Activated CD8-positive, alpha-beta T cell treated with anti-CD3 and anti-CD28 coated beads, Interleukin-2, amount 10 ng/mL, durations not matched to agents 7 days and 5 days (primary cell): ENCODE measurements at regions not wholly inside any gene's neighbourhood (a gene's known extent, or its start where the extent isn't known, plus 50 kb on each side); places are given as distances from the start of the nearest gene placed in this dataset.

Experiments used
- ATAC-seq: fragments of 150-1000 bp; cut with Tn5 transposase; one replicate; pipeline ENCODE4 v1.10.0; 2021; ENCODE audit warnings: moderate library complexity
- CTCF ChIA-PET: fragments of 350-600 bp; sonication (Branson Sonifier 250); formaldehyde crosslinking; loops from one replicate; lab custom pipeline; 2021; ENCODE audit warnings: antibody characterized with exemption; lab: Charles Lee
- POLR2A ChIA-PET: fragments of 350-600 bp; sonication (Branson Sonifier 250); formaldehyde crosslinking; loops from one replicate; lab custom pipeline; 2021; ENCODE audit warnings: antibody characterized with exemption; lab: Charles Lee
- DNase-seq: peaks from one replicate; pipeline ENCODE4 v3.0.0-alpha.2; 2020
- H3K27ac Mint-ChIP-seq: one replicate; pipeline ENCODE4 v1.8.0; 2021; ENCODE audit warnings: mild to moderate bottlenecking, mixed read lengths
- H3K27me3 Mint-ChIP-seq: one replicate; pipeline ENCODE4 v1.8.0; 2021; ENCODE audit warnings: low read depth, mixed read lengths
- H3K36me3 Mint-ChIP-seq: one replicate; pipeline ENCODE4 v1.8.0; 2021; ENCODE audit warnings: low read depth, mixed read lengths
- H3K4me1 Mint-ChIP-seq: one replicate; pipeline ENCODE4 v1.8.0; 2021; ENCODE audit warnings: low read depth, mixed read lengths
- H3K4me3 Mint-ChIP-seq: one replicate; pipeline ENCODE4 v1.8.0; 2021; ENCODE audit warnings: mild to moderate bottlenecking, mixed read lengths
- H3K9me3 Mint-ChIP-seq: one replicate; pipeline ENCODE4 v1.8.0; 2022; ENCODE audit warnings: mixed read lengths; ENCODE audit not compliant: insufficient read depth

- ChIA-PET CTCF (no interaction called here), POLR2A (no interaction called here)
- Mint-ChIP-seq H3K27me3 (no peaks in the 10 kb centered on the region), H3K4me1 (no peaks in the 10 kb centered on the region), H3K36me3 (no peaks in the 10 kb centered on the region), H3K4me3 (no peak overlapping the region), H3K9me3 (no peaks in the 10 kb centered on the region), H3K27ac (no peak overlapping the region)
- no peak for DNase-seq
- ATAC-seq: no peak
These were observed 224.4 kb downstream of the C12orf75 start for GRCh38 chr12:105554856-105555255.

GRCh38 chr12:105555556-105556295 is 225.2 kb downstream of the C12orf75 start:
- ATAC-seq (no peak), DNase-seq (no peak)
- no peak overlapping the region for H3K4me3 Mint-ChIP-seq
- no peaks in the 10 kb centered on the region for H3K36me3 Mint-ChIP-seq
- H3K4me1 Mint-ChIP-seq: no peaks in the 10 kb centered on the region
- POLR2A ChIA-PET: no interaction called here
- no peak overlapping the region for H3K27ac Mint-ChIP-seq
- H3K9me3 Mint-ChIP-seq: no peaks in the 10 kb centered on the region
- CTCF ChIA-PET: no interaction called here
- no peaks in the 10 kb centered on the region for H3K27me3 Mint-ChIP-seq

GRCh38 chr12:105559310-105559709 is 228.8 kb downstream of the C12orf75 start:
- POLR2A ChIA-PET: no interaction called here
- H3K4me3 Mint-ChIP-seq: no peak overlapping the region
- no peak for ATAC-seq

GRCh38 chr12:105561546-105562198 is 231.2 kb downstream of the C12orf75 start:
- H3K4me3 Mint-ChIP-seq: no peak overlapping the region
- H3K9me3 Mint-ChIP-seq: no peaks in the 10 kb centered on the region
- ATAC-seq (no peak), DNase-seq (no peak)
- H3K27ac Mint-ChIP-seq: no peak overlapping the region
- POLR2A ChIA-PET: no interaction called here
- H3K36me3 Mint-ChIP-seq: no peaks in the 10 kb centered on the region
- H3K27me3 Mint-ChIP-seq: peaks cover 3% of the 10 kb centered on the region
- H3K4me1 Mint-ChIP-seq: no peaks in the 10 kb centered on the region
- CTCF ChIA-PET: no interaction called here

More at GRCh38 chr12:105559310-105559709, 228.8 kb downstream of the C12orf75 start:
- no peak for DNase-seq
- H3K4me1 Mint-ChIP-seq: no peaks in the 10 kb centered on the region
- H3K27me3 Mint-ChIP-seq: no peaks in the 10 kb centered on the region
- H3K27ac Mint-ChIP-seq: no peak overlapping the region
- CTCF ChIA-PET: no interaction called here
- H3K9me3 Mint-ChIP-seq: no peaks in the 10 kb centered on the region
- no peaks in the 10 kb centered on the region for H3K36me3 Mint-ChIP-seq

- H3K27ac Mint-ChIP-seq: no peak overlapping the region
- H3K4me1 Mint-ChIP-seq: no peaks in the 10 kb centered on the region
- H3K9me3 Mint-ChIP-seq: no peaks in the 10 kb centered on the region
- H3K36me3 Mint-ChIP-seq: no peaks in the 10 kb centered on the region
- ATAC-seq (no peak), DNase-seq (no peak)
- peaks cover 5% of the 10 kb centered on the region for H3K27me3 Mint-ChIP-seq
- H3K4me3 Mint-ChIP-seq: no peak overlapping the region
- ChIA-PET POLR2A (no interaction called here), CTCF (no interaction called here)
These were observed 231.9 kb downstream of the C12orf75 start for GRCh38 chr12:105562199-105562971.

- ATAC-seq: no peak
- no peak for DNase-seq
- Mint-ChIP-seq H3K27me3 (peaks cover 11% of the 10 kb centered on the region), H3K4me3 (no peak overlapping the region), H3K36me3 (no peaks in the 10 kb centered on the region), H3K4me1 (peaks cover 8% of the 10 kb centered on the region), H3K27ac (no peak overlapping the region), H3K9me3 (no peaks in the 10 kb centered on the region)
- CTCF ChIA-PET: no interaction called here
- POLR2A ChIA-PET: no interaction called here
These were observed 236.6 kb downstream of the C12orf75 start for GRCh38 chr12:105567061-105567460.

GRCh38 chr12:105569886-105570285 is 239.4 kb downstream of the C12orf75 start:
- H3K4me1 Mint-ChIP-seq: peaks cover 8% of the 10 kb centered on the region
- no peak overlapping the region for H3K27ac Mint-ChIP-seq
- DNase-seq (no peak), ATAC-seq (no peak)
- POLR2A ChIA-PET: no interaction called here
- H3K9me3 Mint-ChIP-seq: no peaks in the 10 kb centered on the region
- peaks cover 11% of the 10 kb centered on the region for H3K27me3 Mint-ChIP-seq
- H3K4me3 Mint-ChIP-seq: no peak overlapping the region
- no peaks in the 10 kb centered on the region for H3K36me3 Mint-ChIP-seq
- CTCF ChIA-PET: no interaction called here

- peaks cover 13% of the 10 kb centered on the region for H3K27me3 Mint-ChIP-seq
- no peaks in the 10 kb centered on the region for H3K36me3 Mint-ChIP-seq
- H3K4me3 Mint-ChIP-seq: no peak overlapping the region
- H3K27ac Mint-ChIP-seq: no peak overlapping the region
- POLR2A ChIA-PET: no interaction called here
- ATAC-seq (no peak), DNase-seq (no peak)
- CTCF ChIA-PET: no interaction called here
- no peaks in the 10 kb centered on the region for H3K9me3 Mint-ChIP-seq
- H3K4me1 Mint-ChIP-seq: peaks cover 8% of the 10 kb centered on the region
These were observed 240.5 kb downstream of the C12orf75 start for GRCh38 chr12:105570944-105571343.

- POLR2A ChIA-PET: no interaction called here
- Mint-ChIP-seq H3K36me3 (no peaks in the 10 kb centered on the region), H3K4me3 (no peak overlapping the region), H3K27me3 (peaks cover 8% of the 10 kb centered on the region), H3K27ac (no peak overlapping the region), H3K9me3 (no peaks in the 10 kb centered on the region), H3K4me1 (peaks cover 8% of the 10 kb centered on the region)
- no peak for ATAC-seq
- no peak for DNase-seq
- CTCF ChIA-PET: no interaction called here
These were observed 243.1 kb downstream of the C12orf75 start for GRCh38 chr12:105573574-105573973.

GRCh38 chr12:105574056-105574715 is 243.7 kb downstream of the C12orf75 start:
- DNase-seq (no peak), ATAC-seq (no peak)
- no peak overlapping the region for H3K4me3 Mint-ChIP-seq
- peaks cover 6% of the 10 kb centered on the region for H3K27me3 Mint-ChIP-seq
- H3K4me1 Mint-ChIP-seq: peaks cover 8% of the 10 kb centered on the region
- no peaks in the 10 kb centered on the region for H3K36me3 Mint-ChIP-seq
- no peaks in the 10 kb centered on the region for H3K9me3 Mint-ChIP-seq
- POLR2A ChIA-PET: no interaction called here
- CTCF ChIA-PET: no interaction called here
- H3K27ac Mint-ChIP-seq: no peak overlapping the region

- DNase-seq: no peak
- Mint-ChIP-seq H3K36me3 (no peaks in the 10 kb centered on the region), H3K4me1 (peaks cover under 1% of the 10 kb centered on the region), H3K27ac (no peak overlapping the region), H3K9me3 (no peaks in the 10 kb centered on the region), H3K4me3 (no peak overlapping the region), H3K27me3 (peaks cover 6% of the 10 kb centered on the region)
- ChIA-PET CTCF (no interaction called here), POLR2A (no interaction called here)
- no peak for ATAC-seq
These were observed 244.7 kb downstream of the C12orf75 start for GRCh38 chr12:105575235-105575634.

GRCh38 chr12:105576261-105576660 is 245.8 kb downstream of the C12orf75 start:
- ATAC-seq (no peak), DNase-seq (no peak)
- POLR2A ChIA-PET: no interaction called here
- Mint-ChIP-seq H3K4me1 (no peaks in the 10 kb centered on the region), H3K27me3 (peaks cover 6% of the 10 kb centered on the region), H3K36me3 (no peaks in the 10 kb centered on the region), H3K27ac (no peak overlapping the region), H3K4me3 (no peak overlapping the region), H3K9me3 (no peaks in the 10 kb centered on the region)
- CTCF ChIA-PET: no interaction called here
